H1 (cell line): ENCODE measurements at regions not wholly inside any gene's neighbourhood (a gene's known extent, or its start where the extent isn't known, plus 50 kb on each side); places are given as distances from the start of the nearest gene placed in this dataset.

Experiments used
- TAF7 ChIP-seq: optimal IDR thresholded peaks from 2 replicates; pipeline ENCODE3; 2011; ENCODE audit warnings: low read depth, mild to moderate bottlenecking, inconsistent platforms, low read length, moderate library complexity, borderline replicate concordance

DNA sequence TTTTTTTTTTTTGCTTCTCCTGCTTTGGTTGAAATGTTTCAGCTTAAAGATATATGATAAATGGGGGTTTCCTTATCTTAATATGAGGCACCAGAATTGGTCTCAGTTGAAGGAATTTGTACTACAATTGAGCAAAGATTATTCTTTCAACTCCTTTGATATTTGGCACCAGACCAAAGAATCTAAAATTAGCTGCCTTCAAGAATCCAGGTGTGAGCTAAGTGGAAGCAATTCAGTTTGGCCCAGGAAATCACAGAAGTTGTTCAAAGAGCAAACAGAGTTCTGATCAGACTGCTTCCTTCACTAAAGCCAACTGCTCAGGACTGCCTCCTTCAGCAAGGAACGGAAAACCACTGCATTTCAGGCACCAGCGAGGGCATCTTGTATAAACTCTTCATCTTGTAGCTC lies 68.3 kb upstream of the BCAR3 start (continued):
- no peak for TF ChIP-seq TAF7
